ENCODE measurements at regions not wholly inside any gene's neighbourhood (a gene's known extent, or its start where the extent isn't known, plus 50 kb on each side); places are given as distances from the start of the nearest gene placed in this dataset.

- TF ChIP-seq, protein P1, sequence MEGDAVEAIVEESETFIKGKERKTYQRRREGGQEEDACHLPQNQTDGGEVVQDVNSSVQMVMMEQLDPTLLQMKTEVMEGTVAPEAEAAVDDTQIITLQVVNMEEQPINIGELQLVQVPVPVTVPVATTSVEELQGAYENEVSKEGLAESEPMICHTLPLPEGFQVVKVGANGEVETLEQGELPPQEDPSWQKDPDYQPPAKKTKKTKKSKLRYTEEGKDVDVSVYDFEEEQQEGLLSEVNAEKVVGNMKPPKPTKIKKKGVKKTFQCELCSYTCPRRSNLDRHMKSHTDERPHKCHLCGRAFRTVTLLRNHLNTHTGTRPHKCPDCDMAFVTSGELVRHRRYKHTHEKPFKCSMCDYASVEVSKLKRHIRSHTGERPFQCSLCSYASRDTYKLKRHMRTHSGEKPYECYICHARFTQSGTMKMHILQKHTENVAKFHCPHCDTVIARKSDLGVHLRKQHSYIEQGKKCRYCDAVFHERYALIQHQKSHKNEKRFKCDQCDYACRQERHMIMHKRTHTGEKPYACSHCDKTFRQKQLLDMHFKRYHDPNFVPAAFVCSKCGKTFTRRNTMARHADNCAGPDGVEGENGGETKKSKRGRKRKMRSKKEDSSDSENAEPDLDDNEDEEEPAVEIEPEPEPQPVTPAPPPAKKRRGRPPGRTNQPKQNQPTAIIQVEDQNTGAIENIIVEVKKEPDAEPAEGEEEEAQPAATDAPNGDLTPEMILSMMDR (IDR thresholded peaks at IDR 0.05): no peak
- TF ChIP-seq POLR2AphosphoS5 (IDR thresholded peaks at IDR 0.05): no peak
These were observed 833.2 kb upstream of the KLHL1 start for GRCh38 chr13:70941454-70941853.
